Left lobe of liver (tissue), 2 donors: ENCODE measurements at regions not wholly inside any gene's neighbourhood (a gene's known extent, or its start where the extent isn't known, plus 50 kb on each side); places are given as distances from the start of the nearest gene placed in this dataset.
"Not testable (repeated sequence)": the region's sequence is repeated elsewhere in the genome, so short reads cannot be mapped to it uniquely, and the experiment has no call there.

Experiments used
- ATAC-seq: fragments of 200-7000 bp; cut with Tn5 transposase; one replicate; pipeline ENCODE4 v1.9.1; 2020; ENCODE audit warnings: mild to moderate bottlenecking, moderate library complexity
- DNase-seq: peaks from one replicate; pipeline ENCODE4 v3.0.0-alpha.2; 2020; ENCODE audit warnings: low spot score
- donor health status: DM: no; HTN: no; CAD: no; lungs with moderate emphysema.
- donor health status: DM: no; HTN: yes; CAD: no.

GRCh38 chr2:238597638-238598528, 171.2 kb downstream of the ASB1 start:
- ATAC-seq (no peak), DNase-seq (no peak)

GRCh38 chr2:238598802-238599530, 172.2 kb downstream of the ASB1 start:
- DNase-seq: no peak

DNA sequence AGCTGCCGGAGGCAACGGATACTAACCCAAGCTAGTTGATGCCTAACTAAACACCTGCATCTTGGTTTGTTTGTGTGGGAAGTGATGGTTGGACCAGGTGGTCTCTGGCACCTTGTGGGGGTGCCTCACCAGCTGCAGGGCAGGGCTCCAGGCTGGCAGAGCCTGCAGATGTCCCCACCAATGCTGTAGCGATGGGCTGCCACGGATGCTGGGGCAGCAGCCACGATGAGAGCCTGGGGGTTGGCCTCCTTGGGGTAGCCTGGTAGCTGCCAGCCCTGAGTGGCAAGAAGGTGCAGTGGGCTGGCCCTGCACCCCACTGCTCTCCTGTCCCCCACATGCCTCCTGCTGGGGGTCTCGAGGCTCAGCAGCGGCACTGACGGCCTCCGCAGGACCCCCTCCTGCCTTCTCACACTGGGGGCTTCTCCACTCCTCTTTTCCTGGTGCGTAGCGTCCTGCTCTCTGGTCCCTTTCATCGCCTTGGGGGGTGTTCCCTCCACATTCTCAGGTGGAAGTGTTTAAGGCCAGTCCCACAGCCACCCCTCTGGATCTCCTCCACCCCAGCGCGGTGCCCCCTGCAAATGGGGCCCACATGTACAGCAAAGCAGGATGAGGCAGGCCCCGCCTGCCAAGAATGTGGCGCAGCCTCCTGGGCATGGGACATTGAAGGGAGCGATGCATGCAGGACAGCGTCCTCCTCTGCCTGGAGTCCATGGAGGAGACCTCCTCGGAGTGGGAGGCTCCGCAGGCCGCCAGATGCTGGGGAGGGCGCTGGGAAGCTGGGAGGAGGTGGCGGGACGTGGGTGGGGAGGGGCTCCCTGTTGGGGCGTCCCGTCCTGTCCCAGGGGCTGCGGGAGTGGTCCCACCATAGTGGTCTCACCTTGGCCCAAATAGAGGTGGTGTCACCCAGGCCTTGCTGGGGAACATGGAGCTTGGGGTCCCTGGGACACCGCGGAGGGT, 173.1 kb downstream of the ASB1 start:
- ATAC-seq (no peak), DNase-seq (no peak)

More at GRCh38 chr2:238598802-238599530, 172.2 kb downstream of the ASB1 start:
- ATAC-seq: no peak

GRCh38 chr2:238600506-238601432, 174.0 kb downstream of the ASB1 start:
- DNase-seq: no peak
- ATAC-seq: no peak

- ATAC-seq (no peak), DNase-seq (no peak)
These were observed 174.9 kb downstream of the ASB1 start for GRCh38 chr2:238601433-238602222.

DNA sequence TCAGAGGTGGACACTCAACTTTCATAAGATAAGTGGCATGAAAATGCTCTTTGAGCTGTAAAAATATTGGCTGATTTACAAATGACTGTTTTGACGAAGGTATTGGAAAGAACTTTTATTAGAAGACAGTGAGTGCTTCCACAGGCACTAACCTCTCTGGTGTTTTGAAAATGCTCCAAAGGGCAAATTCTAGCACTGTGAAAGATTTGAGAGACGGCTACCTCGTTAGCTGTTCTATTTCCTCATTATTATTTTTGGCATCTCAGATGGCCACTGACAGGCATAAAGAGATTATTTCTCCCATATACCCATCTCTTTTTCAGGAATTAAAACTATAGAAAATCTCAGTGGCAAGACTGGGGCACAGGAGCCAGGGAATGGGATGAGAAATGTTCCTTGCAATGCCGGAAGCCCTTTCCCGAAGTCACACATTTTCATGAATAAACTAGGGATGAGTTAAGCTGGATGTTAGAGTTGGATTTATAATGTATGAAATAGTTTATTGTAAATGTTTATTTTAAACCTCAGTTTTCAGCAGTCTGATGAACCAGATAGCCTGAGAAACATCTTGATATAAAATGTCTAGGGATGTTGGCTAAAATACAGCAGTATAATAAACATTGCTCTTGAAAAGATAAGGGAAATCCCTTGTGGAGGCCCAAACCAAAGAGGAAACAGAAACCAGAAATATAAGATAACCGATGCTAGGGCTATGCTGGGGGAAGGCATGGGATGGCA, 175.7 kb downstream of the ASB1 start:
- DNase-seq (no peak), ATAC-seq (no peak)

- ATAC-seq (no peak), DNase-seq (no peak)
These were observed 176.9 kb downstream of the ASB1 start for GRCh38 chr2:238603596-238603995.

- no peak for DNase-seq
- no peak for ATAC-seq
These were observed 179.6 kb downstream of the ASB1 start for GRCh38 chr2:238606311-238606710.

DNA sequence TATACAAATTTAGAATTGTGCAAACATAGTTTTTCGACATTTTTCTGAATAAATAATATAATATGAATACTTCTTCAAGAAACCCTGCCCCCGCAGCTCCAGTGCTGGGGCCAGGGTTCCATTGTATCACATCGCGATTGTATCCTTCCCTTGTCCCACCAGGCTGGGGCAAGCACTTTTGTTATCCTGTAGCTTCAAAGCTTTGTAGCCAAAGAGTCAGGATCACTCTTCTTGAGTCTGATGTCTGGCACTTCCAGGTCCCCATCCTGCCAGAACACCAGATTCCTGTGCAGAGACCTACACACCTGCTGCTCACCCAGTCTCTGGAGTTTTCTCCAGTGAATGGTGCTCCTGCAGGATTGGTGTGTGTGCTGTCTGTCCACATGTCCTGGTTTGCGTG, 186.9 kb downstream of the ASB1 start:
- DNase-seq (no peak), ATAC-seq (no peak)

GRCh38 chr2:238614376-238614775, 187.6 kb downstream of the ASB1 start:
- DNase-seq (no peak), ATAC-seq (no peak)

DNA sequence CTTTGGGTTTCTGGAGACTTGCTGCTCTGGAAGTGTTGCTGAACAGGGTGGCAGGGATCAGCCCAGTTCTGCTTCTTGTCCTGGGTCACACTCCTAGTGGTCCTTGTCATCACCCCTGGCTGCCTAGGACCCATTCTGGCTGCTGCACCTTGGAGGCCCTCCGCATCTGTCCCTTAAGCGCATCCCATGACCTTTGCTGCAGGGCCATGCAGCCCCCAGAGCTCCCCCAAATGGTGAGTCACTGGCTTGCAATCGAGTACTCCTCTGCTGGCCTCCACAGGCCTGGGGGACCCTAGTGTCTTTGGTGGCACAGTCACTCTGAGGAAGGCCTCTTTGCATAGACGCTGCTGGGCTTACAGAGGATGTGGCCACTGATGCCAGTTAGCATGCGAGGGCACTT, 188.5 kb downstream of the ASB1 start:
- DNase-seq: no peak
- ATAC-seq: no peak

DNA sequence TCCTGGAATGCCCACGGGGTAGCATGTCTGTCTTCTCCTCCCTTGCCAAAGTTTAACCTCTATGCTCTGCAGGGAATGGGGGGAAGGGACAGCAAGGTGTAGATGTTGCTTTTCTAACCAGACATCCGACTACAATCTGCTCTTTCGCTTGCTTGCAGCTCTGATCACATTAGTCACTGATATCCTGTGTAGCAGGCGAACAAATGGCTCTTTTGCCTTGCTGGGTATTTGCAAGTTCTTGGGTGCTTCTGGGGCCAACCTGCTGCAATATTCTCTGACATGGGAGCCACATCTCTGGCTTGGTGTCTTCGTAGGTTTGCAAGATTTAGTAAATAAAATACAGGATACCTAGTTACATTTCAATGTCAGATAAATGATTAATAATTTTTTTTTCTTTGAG, 190.0 kb downstream of the ASB1 start:
- DNase-seq (no peak), ATAC-seq (no peak)

GRCh38 chr2:238618494-238619283, 192.0 kb downstream of the ASB1 start:
- DNase-seq, ATAC-seq: not testable (repeated sequence)

DNA sequence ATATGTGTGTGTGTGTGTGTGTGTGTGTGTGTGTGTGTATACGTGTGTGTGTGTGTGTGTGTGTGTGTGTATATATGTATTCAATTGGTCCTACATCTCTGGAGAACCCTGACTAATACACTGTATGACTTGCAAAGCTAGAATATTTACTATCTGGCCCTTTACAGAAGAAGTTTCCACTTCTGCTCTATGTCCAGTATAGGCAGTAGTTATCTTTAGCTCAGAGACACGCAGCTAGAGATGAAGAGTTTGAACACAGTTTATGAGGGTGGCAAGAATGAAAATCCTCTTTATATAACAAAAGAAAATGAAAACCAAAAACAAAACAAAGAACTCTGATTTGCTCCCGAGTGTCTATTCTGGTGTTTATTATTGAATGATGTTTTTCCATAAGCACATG, 201.2 kb downstream of the ASB1 start:
- ATAC-seq: no peak
- no peak for DNase-seq

- DNase-seq (no peak), ATAC-seq (no peak)
These were observed 202.3 kb downstream of the ASB1 start for GRCh38 chr2:238629064-238629463.

- ATAC-seq: no peak
- no peak for DNase-seq
These were observed 204.9 kb downstream of the ASB1 start for GRCh38 chr2:238631491-238632180.
